ENCODE measurements at regions not wholly inside any gene's neighbourhood (a gene's known extent, or its start where the extent isn't known, plus 50 kb on each side); places are given as distances from the start of the nearest gene placed in this dataset.

DNA sequence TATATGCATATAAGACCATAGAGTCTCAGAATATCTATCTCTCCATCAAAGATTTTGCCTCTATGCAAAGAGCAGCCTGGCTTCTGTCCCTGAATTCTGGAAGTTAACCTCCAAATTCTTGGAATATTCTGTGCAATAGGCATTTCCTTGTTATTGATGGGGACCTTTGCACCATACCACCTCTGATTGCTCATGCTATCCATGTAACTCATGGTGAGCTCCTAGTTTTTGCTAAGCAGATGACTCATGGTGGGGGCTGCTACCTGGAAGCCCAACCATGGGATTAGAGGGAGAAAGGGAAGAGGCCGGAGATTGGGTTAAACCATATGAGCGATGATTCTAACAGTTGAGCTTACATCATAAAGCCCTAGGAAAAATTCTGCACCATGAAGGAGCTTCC, 310.2 kb upstream of the FIGN start:
- intact Hi-C loops (cut with DNase I, micrococcal nuclease): no loop called here
- POLR2A ChIA-PET: no interaction called here
- TF ChIP-seq, protein P1, sequence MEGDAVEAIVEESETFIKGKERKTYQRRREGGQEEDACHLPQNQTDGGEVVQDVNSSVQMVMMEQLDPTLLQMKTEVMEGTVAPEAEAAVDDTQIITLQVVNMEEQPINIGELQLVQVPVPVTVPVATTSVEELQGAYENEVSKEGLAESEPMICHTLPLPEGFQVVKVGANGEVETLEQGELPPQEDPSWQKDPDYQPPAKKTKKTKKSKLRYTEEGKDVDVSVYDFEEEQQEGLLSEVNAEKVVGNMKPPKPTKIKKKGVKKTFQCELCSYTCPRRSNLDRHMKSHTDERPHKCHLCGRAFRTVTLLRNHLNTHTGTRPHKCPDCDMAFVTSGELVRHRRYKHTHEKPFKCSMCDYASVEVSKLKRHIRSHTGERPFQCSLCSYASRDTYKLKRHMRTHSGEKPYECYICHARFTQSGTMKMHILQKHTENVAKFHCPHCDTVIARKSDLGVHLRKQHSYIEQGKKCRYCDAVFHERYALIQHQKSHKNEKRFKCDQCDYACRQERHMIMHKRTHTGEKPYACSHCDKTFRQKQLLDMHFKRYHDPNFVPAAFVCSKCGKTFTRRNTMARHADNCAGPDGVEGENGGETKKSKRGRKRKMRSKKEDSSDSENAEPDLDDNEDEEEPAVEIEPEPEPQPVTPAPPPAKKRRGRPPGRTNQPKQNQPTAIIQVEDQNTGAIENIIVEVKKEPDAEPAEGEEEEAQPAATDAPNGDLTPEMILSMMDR (IDR thresholded peaks at IDR 0.05): no peak
- ATAC-seq (ENCODE audit: poor library complexity): no peak
- no peaks in the 10 kb centered on the region for H3K36me3 ChIP-seq (ENCODE audit: insufficient read depth, low read length)
- H3K27ac ChIP-seq (ENCODE audit: low read depth in 1 of 2, low read length in 2 of 2): no peak overlapping the region
- Mint-ChIP-seq H3K27me3 (no peaks in the 10 kb centered on the region), H3K4me3 (no peak overlapping the region), H3K36me3 (ENCODE audit: low read depth) (no peaks in the 10 kb centered on the region), H3K27ac (no peak overlapping the region), H3K9me3 (peaks cover 5% of the 10 kb centered on the region), H3K4me1 (ENCODE audit: low read depth) (no peaks in the 10 kb centered on the region)
- no peak overlapping the region for H3K4me3 ChIP-seq (ENCODE audit: low read length)
- DNase-seq: no peak
- peaks cover 5 to 8% of the 10 kb centered on the region in 2 experiments for H3K9me3 ChIP-seq (ENCODE audit: control insufficient read depth in 1 of 2, insufficient read depth in 1 of 2, low read length in 2 of 2)
- H3K27me3 ChIP-seq (ENCODE audit: control insufficient read depth in 1 of 2, insufficient read depth in 2 of 2, low read length in 2 of 2): no peaks in the 10 kb centered on the region
- no peaks in the 10 kb centered on the region for H3K4me1 ChIP-seq (ENCODE audit: insufficient read depth, low read length)
- CTCF ChIA-PET: no interaction called here

DNA sequence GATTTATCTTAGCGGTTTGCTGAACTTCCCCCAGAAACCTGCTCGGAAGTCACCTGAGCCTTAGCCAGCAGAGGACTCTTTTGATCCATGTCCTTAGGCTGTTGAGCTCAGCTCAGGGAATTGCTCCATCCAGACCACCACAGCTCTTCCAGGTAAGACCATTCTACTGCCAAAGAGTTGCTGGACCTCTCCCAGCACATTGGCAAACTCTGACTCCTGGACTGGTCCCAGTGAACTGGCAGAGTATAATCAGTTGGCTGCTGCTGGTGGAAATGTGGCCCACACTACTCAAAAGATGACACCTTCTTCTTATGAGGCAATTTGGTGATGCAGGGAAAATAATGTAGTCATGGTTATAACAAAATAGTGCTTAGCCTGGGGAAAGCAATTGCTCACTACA, 308.8 kb upstream of the FIGN start:
- no peak for DNase-seq
- Histone ChIP-seq H3K9me3 (ENCODE audit: control insufficient read depth in 1 of 2, insufficient read depth in 1 of 2, low read length in 2 of 2) (peaks cover 5 to 10% of the 10 kb centered on the region in 2 experiments), H3K4me1 (ENCODE audit: insufficient read depth, low read length) (no peaks in the 10 kb centered on the region), H3K36me3 (ENCODE audit: insufficient read depth, low read length) (no peaks in the 10 kb centered on the region), H3K4me3 (ENCODE audit: low read length) (no peak overlapping the region), H3K27ac (ENCODE audit: low read depth in 1 of 2, low read length in 2 of 2) (no peak overlapping the region), H3K27me3 (ENCODE audit: control insufficient read depth in 1 of 2, insufficient read depth in 2 of 2, low read length in 2 of 2) (no peaks in the 10 kb centered on the region)
- CTCF ChIA-PET: no interaction called here
- ATAC-seq (ENCODE audit: poor library complexity): no peak
- Mint-ChIP-seq H3K27ac (no peak overlapping the region), H3K36me3 (ENCODE audit: low read depth) (no peaks in the 10 kb centered on the region), H3K4me3 (no peak overlapping the region), H3K9me3 (peaks cover 7% of the 10 kb centered on the region), H3K27me3 (no peaks in the 10 kb centered on the region), H3K4me1 (ENCODE audit: low read depth) (no peaks in the 10 kb centered on the region)
- intact Hi-C loops (cut with DNase I, micrococcal nuclease): no loop called here
- POLR2A ChIA-PET: no interaction called here
- TF ChIP-seq, protein P1 (IDR thresholded peaks at IDR 0.05): no peak

DNA sequence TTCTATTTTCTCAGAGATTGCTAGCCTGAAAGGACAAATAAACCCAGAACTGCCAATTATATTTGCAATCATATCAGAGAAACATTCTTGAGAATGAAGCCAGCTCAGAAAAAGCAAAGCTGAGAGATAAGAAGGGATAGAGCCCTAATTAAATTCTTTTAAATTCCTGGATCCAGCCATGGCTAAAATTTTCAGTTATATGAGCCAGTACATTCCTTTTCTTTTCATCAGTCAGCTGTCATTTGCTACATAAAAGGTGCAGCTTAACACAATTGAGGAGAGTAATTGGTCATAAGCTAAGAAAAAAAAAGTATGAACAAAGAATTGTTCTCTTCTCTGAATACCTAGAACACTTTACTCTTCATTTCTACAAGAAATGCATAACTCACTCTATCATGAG, 303.5 kb upstream of the FIGN start:
- POLR2A ChIA-PET: interaction anchor here (0.5 kb wide), 1 partner anchor 97 kb away, joined by 4 read pairs; no protein-coding TSS in a partner anchor
- H3K4me1 Mint-ChIP-seq (ENCODE audit: low read depth): no peaks in the 10 kb centered on the region
- Histone ChIP-seq H3K27me3 (ENCODE audit: control insufficient read depth in 1 of 2, insufficient read depth in 2 of 2, low read length in 2 of 2) (no peaks in the 10 kb centered on the region), H3K9me3 (ENCODE audit: control insufficient read depth in 1 of 2, insufficient read depth in 1 of 2, low read length in 2 of 2) (peaks cover 5 to 8% of the 10 kb centered on the region in 2 experiments), H3K27ac (ENCODE audit: low read depth in 1 of 2, low read length in 2 of 2) (no peak overlapping the region), H3K36me3 (ENCODE audit: insufficient read depth, low read length) (no peaks in the 10 kb centered on the region), H3K4me1 (ENCODE audit: insufficient read depth, low read length) (no peaks in the 10 kb centered on the region), H3K4me3 (ENCODE audit: low read length) (no peak overlapping the region)
- no peaks in the 10 kb centered on the region for H3K27me3 Mint-ChIP-seq
- ATAC-seq (ENCODE audit: poor library complexity): no peak
- H3K36me3 Mint-ChIP-seq (ENCODE audit: low read depth): no peaks in the 10 kb centered on the region
- TF ChIP-seq, protein P1 (IDR thresholded peaks at IDR 0.05): no peak
- no peak overlapping the region for H3K27ac Mint-ChIP-seq
- no peak overlapping the region for H3K4me3 Mint-ChIP-seq
- peaks cover 11% of the 10 kb centered on the region for H3K9me3 Mint-ChIP-seq
- no peak for DNase-seq
- intact Hi-C loops (cut with DNase I, micrococcal nuclease): no loop called here
- CTCF ChIA-PET: no interaction called here
